Panc1 (cell line): ENCODE measurements at regions not wholly inside any gene's neighbourhood (a gene's known extent, or its start where the extent isn't known, plus 50 kb on each side); places are given as distances from the start of the nearest gene placed in this dataset.

Experiments used
- ATAC-seq: fragments of 200-7000 bp; cut with Tn5 transposase; 2 replicates; pipeline ENCODE4 v1.9.1; 2020; ENCODE audit warnings: mild to moderate bottlenecking, moderate library complexity
- BruUV-seq: library from RNA; stranded (reverse); fragments of 400-500 nt; replicated peaks from 2 replicates; lab custom pipeline; 2021; lab: Mats Ljungman, UMichigan
- CTCF ChIA-PET: fragments of 300-600 bp; sonication (Branson Sonifier 250); formaldehyde crosslinking; loops from one replicate; lab custom pipeline; 2022; ENCODE audit warnings: antibody characterized with exemption; lab: Charles Lee
- POLR2A ChIA-PET: fragments of 300-600 bp; sonication (Branson Sonifier 250); formaldehyde crosslinking; loops from one replicate; lab custom pipeline; 2022; ENCODE audit warnings: antibody characterized with exemption; lab: Charles Lee
- DNase-seq: peaks from one replicate; pipeline ENCODE4 v3.0.0-alpha.2; 2010; ENCODE audit warnings: low read depth, low spot score
- H3K27ac ChIP-seq: 2 replicates; pipeline ENCODE4 v1.5.1; 2011; ENCODE audit warnings: mild to moderate bottlenecking, low read length, inconsistent platforms
- H3K27me3 ChIP-seq: fragments of 200-500 bp; sonication (Bioruptor generic); 2 replicates; pipeline ENCODE4 v1.6.0; 2014; ENCODE audit warnings: low read length, inconsistent platforms; ENCODE audit not compliant: control insufficient read depth, insufficient read depth
- H3K36me3 ChIP-seq: fragments of 200-500 bp; sonication (Bioruptor generic); 2 replicates; pipeline ENCODE4 v1.5.1; 2014; ENCODE audit warnings: inconsistent platforms, mild to moderate bottlenecking, low read length, moderate library complexity; ENCODE audit not compliant: control insufficient read depth, insufficient read depth
- H3K4me1 ChIP-seq: 2 replicates; pipeline ENCODE4 v1.5.1; 2011; ENCODE audit warnings: inconsistent platforms, mild to moderate bottlenecking, low read length, moderate library complexity; ENCODE audit not compliant: control insufficient read depth, insufficient read depth
- H3K4me3 ChIP-seq, 2 experiments: 2 replicates each; pipeline ENCODE4 v1.5.1; 2011 to 2012; ENCODE audit warnings: low read depth in 2 of 2, low read length in 2 of 2, mild to moderate bottlenecking in 2 of 2, inconsistent platforms in 1 of 2, moderate library complexity in 1 of 2
- H3K9me3 ChIP-seq: fragments of 200-500 bp; sonication (Bioruptor generic); 2 replicates; pipeline ENCODE4 v1.5.1; 2014; ENCODE audit warnings: low read depth, mild to moderate bottlenecking, inconsistent platforms, low read length, moderate library complexity; ENCODE audit not compliant: control insufficient read depth, insufficient read depth
- POLR2AphosphoS5 ChIP-seq: IDR thresholded peaks from 2 replicates; pipeline ENCODE4 v1.6.1; 2012; ENCODE audit warnings: mild to moderate bottlenecking, low read depth, low read length, moderate library complexity
- SIN3A ChIP-seq: IDR thresholded peaks from 2 replicates; pipeline ENCODE4 v1.6.1; 2012; ENCODE audit warnings: low read depth, mild to moderate bottlenecking, low read length, moderate library complexity, borderline replicate concordance; ENCODE audit not compliant: insufficient read depth
- TCF7L2 ChIP-seq: IDR thresholded peaks from 2 replicates; pipeline ENCODE4 v1.6.1; 2011; ENCODE audit warnings: mild to moderate bottlenecking, low read depth, low read length, inconsistent platforms
- in situ Hi-C: cut with HindIII; loops from 2 replicates; pipeline ENCODE4 v1.10.0; 2016; ENCODE audit warnings: low sequenced_read_pairs, low pct_unique_long_range_greater_than_20kb
- intact Hi-C: fragments of 100-400 bp; cut with micrococcal nuclease; formaldehyde crosslinking; loops from one replicate; pipeline ENCODE4 v1.10.0; 2022; ENCODE audit not compliant: unreplicated experiment
- TF ChIP-seq, protein P1 (sequence below), 2 experiments: IDR thresholded peaks; 2 replicates each; pipeline ENCODE4 v1.6.1; 2011 to 2012; ENCODE audit warnings: low read depth in 2 of 2, control low read depth in 1 of 2, low read length in 1 of 2, mild to moderate bottlenecking in 1 of 2, moderate library complexity in 1 of 2; ENCODE audit not compliant: insufficient read depth in 1 of 2
- TF ChIP-seq, protein P2 (sequence below): fragments of 450-650 bp; IDR thresholded peaks from 2 replicates; pipeline ENCODE4 v1.5.1; 2017; ENCODE audit warnings: mild to moderate bottlenecking

DNA sequence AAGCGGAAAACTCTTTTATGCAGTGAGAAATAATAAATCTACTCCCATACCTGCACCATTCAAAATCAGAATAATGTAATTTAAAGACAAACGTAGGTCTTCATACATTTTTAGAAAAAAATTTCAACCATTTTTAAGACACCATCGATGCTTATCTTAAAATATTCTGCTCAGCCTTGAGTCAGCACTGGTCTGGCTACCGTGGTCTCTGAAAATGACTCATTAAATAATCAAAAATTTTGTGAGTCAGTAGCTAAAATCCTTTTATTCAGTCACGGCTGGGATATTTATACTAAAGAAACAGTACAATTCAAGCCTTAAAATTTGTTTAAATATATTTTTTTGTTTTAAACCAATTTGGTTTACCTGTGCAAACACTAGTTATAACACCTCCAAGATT is 2862.8 kb upstream of the PCDH20 start:
- Histone ChIP-seq H3K4me3 (no peak overlapping the region), H3K36me3 (no peaks in the 10 kb centered on the region), H3K9me3 (peaks cover 5% of the 10 kb centered on the region; the same call in 1 of the 2 replicates), H3K27me3 (no peaks in the 10 kb centered on the region), H3K27ac (no peak overlapping the region), H3K4me1 (no peaks in the 10 kb centered on the region)
- in situ Hi-C loops (no loop called here), intact Hi-C loops (no loop called here)
- TF ChIP-seq, protein P1, sequence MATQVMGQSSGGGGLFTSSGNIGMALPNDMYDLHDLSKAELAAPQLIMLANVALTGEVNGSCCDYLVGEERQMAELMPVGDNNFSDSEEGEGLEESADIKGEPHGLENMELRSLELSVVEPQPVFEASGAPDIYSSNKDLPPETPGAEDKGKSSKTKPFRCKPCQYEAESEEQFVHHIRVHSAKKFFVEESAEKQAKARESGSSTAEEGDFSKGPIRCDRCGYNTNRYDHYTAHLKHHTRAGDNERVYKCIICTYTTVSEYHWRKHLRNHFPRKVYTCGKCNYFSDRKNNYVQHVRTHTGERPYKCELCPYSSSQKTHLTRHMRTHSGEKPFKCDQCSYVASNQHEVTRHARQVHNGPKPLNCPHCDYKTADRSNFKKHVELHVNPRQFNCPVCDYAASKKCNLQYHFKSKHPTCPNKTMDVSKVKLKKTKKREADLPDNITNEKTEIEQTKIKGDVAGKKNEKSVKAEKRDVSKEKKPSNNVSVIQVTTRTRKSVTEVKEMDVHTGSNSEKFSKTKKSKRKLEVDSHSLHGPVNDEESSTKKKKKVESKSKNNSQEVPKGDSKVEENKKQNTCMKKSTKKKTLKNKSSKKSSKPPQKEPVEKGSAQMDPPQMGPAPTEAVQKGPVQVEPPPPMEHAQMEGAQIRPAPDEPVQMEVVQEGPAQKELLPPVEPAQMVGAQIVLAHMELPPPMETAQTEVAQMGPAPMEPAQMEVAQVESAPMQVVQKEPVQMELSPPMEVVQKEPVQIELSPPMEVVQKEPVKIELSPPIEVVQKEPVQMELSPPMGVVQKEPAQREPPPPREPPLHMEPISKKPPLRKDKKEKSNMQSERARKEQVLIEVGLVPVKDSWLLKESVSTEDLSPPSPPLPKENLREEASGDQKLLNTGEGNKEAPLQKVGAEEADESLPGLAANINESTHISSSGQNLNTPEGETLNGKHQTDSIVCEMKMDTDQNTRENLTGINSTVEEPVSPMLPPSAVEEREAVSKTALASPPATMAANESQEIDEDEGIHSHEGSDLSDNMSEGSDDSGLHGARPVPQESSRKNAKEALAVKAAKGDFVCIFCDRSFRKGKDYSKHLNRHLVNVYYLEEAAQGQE (IDR thresholded peaks at IDR 0.05; ENCODE audit: insufficient read depth in 1 of 2, low read depth in 2 of 2, low read length in 1 of 2) = no peak
- TF ChIP-seq, protein P2, sequence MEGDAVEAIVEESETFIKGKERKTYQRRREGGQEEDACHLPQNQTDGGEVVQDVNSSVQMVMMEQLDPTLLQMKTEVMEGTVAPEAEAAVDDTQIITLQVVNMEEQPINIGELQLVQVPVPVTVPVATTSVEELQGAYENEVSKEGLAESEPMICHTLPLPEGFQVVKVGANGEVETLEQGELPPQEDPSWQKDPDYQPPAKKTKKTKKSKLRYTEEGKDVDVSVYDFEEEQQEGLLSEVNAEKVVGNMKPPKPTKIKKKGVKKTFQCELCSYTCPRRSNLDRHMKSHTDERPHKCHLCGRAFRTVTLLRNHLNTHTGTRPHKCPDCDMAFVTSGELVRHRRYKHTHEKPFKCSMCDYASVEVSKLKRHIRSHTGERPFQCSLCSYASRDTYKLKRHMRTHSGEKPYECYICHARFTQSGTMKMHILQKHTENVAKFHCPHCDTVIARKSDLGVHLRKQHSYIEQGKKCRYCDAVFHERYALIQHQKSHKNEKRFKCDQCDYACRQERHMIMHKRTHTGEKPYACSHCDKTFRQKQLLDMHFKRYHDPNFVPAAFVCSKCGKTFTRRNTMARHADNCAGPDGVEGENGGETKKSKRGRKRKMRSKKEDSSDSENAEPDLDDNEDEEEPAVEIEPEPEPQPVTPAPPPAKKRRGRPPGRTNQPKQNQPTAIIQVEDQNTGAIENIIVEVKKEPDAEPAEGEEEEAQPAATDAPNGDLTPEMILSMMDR = no peak
- CTCF ChIA-PET = interaction anchor here (0.6 kb wide), 1 partner anchor 1916 kb away, joined by 4 read pairs; no protein-coding TSS in a partner anchor
- BruUV-seq = no TSS peak
- POLR2A ChIA-PET = no interaction called here
- ATAC-seq = peak; percentile 63; the same call in 1 of the 2 replicates
- peak; percentile 22 for DNase-seq

DNA sequence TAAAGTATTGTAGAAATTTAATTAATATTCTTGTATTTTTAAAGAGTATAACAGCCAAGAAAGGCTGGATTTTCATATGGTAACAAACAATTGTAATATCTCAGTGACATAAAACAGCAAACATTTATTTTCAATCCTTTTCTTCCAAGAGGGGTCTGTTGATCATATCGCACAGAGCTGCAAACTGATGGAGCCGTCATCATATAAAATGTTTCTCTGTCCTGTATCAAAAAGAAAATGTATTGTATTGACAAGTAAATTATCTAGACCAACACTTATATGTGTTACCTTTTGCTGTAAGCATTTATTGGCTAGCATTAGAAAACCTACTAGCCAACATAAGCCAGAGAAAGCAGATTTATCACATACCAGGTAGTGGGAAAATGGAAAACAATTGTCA is 2861.4 kb upstream of the PCDH20 start:
- POLR2A ChIA-PET = no interaction called here
- Histone ChIP-seq H3K9me3 (peaks cover 5% of the 10 kb centered on the region; the same call in 1 of the 2 replicates), H3K36me3 (no peaks in the 10 kb centered on the region), H3K27ac (no peak overlapping the region), H3K4me3 (no peak overlapping the region), H3K27me3 (no peaks in the 10 kb centered on the region), H3K4me1 (no peaks in the 10 kb centered on the region)
- TF ChIP-seq, protein P1 (IDR thresholded peaks at IDR 0.05; ENCODE audit: insufficient read depth in 1 of 2, low read depth in 2 of 2, low read length in 1 of 2) = no peak
- TF ChIP-seq TCF7L2 (no peak), POLR2AphosphoS5 (no peak), SIN3A (no peak)
- TF ChIP-seq, protein P2 = no peak
- in situ Hi-C loops = no loop called here
- no peak for DNase-seq
- CTCF ChIA-PET = no interaction called here
- no TSS peak for BruUV-seq
- intact Hi-C loops = no loop called here
- no peak for ATAC-seq
